ENCODE measurements at regions not wholly inside any gene's neighbourhood (a gene's known extent, or its start where the extent isn't known, plus 50 kb on each side); places are given as distances from the start of the nearest gene placed in this dataset.

GRCh38 chr5:8934455-8934854 lies 611.4 kb downstream of the SEMA5A start:
- H3K4me1 ChIP-seq (ENCODE audit: control insufficient read depth, insufficient read depth, low read length): no peaks in the 10 kb centered on the region
- Mint-ChIP-seq H3K27ac (no peak overlapping the region), H3K4me3 (no peak overlapping the region), H3K27me3 (ENCODE audit: insufficient read depth) (no peaks in the 10 kb centered on the region), H3K36me3 (ENCODE audit: low read depth) (no peaks in the 10 kb centered on the region), H3K4me1 (no peaks in the 10 kb centered on the region), H3K9me3 (peaks cover 4% of the 10 kb centered on the region)
- H3K27me3 ChIP-seq (ENCODE audit: control insufficient read depth, insufficient read depth, low read length, poor library complexity, severe bottlenecking): no peaks in the 10 kb centered on the region
- no peak overlapping the region for H3K9ac ChIP-seq (ENCODE audit: extremely low read depth, low read length, poor library complexity, severe bottlenecking)
- no peak overlapping the region for H3K27ac ChIP-seq (ENCODE audit: low read depth, low read length)
- no peak overlapping the region for H3K4me3 ChIP-seq (ENCODE audit: low read length)
- WGBS, 2 experiments (ENCODE audit: insufficient coverage in 1 of 2, insufficient read length in 1 of 2): 90% methylated on average over 1 of the region's 1 CpG; no CpG with 5 or more reads in 1 of the 2 experiments
- H3K36me3 ChIP-seq (ENCODE audit: control insufficient read depth, insufficient read depth, low read length): no peaks in the 10 kb centered on the region
- DNase-seq: peak; percentile 59
- TF ChIP-seq, protein P1, sequence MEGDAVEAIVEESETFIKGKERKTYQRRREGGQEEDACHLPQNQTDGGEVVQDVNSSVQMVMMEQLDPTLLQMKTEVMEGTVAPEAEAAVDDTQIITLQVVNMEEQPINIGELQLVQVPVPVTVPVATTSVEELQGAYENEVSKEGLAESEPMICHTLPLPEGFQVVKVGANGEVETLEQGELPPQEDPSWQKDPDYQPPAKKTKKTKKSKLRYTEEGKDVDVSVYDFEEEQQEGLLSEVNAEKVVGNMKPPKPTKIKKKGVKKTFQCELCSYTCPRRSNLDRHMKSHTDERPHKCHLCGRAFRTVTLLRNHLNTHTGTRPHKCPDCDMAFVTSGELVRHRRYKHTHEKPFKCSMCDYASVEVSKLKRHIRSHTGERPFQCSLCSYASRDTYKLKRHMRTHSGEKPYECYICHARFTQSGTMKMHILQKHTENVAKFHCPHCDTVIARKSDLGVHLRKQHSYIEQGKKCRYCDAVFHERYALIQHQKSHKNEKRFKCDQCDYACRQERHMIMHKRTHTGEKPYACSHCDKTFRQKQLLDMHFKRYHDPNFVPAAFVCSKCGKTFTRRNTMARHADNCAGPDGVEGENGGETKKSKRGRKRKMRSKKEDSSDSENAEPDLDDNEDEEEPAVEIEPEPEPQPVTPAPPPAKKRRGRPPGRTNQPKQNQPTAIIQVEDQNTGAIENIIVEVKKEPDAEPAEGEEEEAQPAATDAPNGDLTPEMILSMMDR (conservative IDR thresholded peaks at IDR 0.05): no peak
- H3K9me3 ChIP-seq (ENCODE audit: control insufficient read depth, low read length): no peaks in the 10 kb centered on the region

DNA sequence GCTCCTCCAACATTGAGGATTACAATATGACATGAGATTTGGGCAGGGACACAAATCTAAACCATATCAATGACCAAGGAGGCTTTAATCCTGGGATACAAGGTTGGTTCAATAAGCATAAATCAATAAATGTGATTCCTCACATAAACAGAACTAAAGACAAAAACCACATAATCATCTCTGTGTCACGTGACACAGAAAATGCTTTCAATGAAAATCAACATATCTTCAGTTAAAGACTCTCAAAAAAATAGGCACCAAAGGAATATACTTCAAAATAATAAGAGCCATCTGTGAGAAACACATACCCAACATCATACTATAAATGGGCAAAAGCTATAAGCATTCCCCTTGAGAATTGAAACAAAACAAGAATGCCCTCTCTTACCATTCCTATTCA lies 604.9 kb downstream of the SEMA5A start:
- Mint-ChIP-seq H3K4me3 (no peak overlapping the region), H3K27me3 (ENCODE audit: insufficient read depth) (no peaks in the 10 kb centered on the region), H3K9me3 (peaks cover 10% of the 10 kb centered on the region), H3K36me3 (ENCODE audit: low read depth) (no peaks in the 10 kb centered on the region), H3K4me1 (no peaks in the 10 kb centered on the region), H3K27ac (no peak overlapping the region)
- Histone ChIP-seq H3K27ac (ENCODE audit: low read depth, low read length) (no peak overlapping the region), H3K36me3 (ENCODE audit: control insufficient read depth, insufficient read depth, low read length) (no peaks in the 10 kb centered on the region), H3K9me3 (ENCODE audit: control insufficient read depth, low read length) (peaks cover 5% of the 10 kb centered on the region), H3K4me1 (ENCODE audit: control insufficient read depth, insufficient read depth, low read length) (no peaks in the 10 kb centered on the region), H3K9ac (ENCODE audit: extremely low read depth, low read length, poor library complexity, severe bottlenecking) (no peak overlapping the region), H3K4me3 (ENCODE audit: low read length) (no peak overlapping the region), H3K27me3 (ENCODE audit: control insufficient read depth, insufficient read depth, low read length, poor library complexity, severe bottlenecking) (no peaks in the 10 kb centered on the region)
- no peak for DNase-seq
- 97% methylated on average over 1 of the region's 1 CpG; no CpG with 5 or more reads in 1 of the 2 experiments for WGBS, 2 experiments (ENCODE audit: insufficient coverage in 1 of 2, insufficient read length in 1 of 2)
- TF ChIP-seq, protein P1 (conservative IDR thresholded peaks at IDR 0.05): no peak

DNA sequence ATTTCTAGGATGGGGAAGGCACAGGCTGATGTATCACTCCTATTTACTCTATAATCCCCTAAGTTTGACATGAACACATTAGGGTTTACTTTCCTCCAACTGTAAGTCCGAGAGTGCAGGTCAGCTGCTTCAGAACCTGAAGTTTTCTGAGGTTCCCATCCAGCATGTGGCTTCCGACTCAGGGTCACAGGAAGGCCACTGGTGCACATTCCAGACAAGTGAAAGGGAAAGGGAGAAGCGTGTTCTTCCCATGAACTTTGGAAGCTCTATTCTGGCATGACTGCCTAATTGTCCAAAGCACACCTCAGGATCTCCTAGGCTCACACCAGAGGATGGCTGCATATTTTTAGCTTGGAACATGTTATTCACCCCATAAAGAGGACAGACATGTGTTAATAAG lies 602.6 kb downstream of the SEMA5A start:
- Mint-ChIP-seq H3K4me1 (no peaks in the 10 kb centered on the region), H3K27ac (no peak overlapping the region), H3K4me3 (no peak overlapping the region), H3K27me3 (ENCODE audit: insufficient read depth) (no peaks in the 10 kb centered on the region), H3K36me3 (ENCODE audit: low read depth) (no peaks in the 10 kb centered on the region), H3K9me3 (peaks cover 10% of the 10 kb centered on the region)
- Histone ChIP-seq H3K36me3 (ENCODE audit: control insufficient read depth, insufficient read depth, low read length) (no peaks in the 10 kb centered on the region), H3K27ac (ENCODE audit: low read depth, low read length) (no peak overlapping the region), H3K4me3 (ENCODE audit: low read length) (no peak overlapping the region), H3K27me3 (ENCODE audit: control insufficient read depth, insufficient read depth, low read length, poor library complexity, severe bottlenecking) (no peaks in the 10 kb centered on the region), H3K9me3 (ENCODE audit: control insufficient read depth, low read length) (peaks cover 5% of the 10 kb centered on the region), H3K4me1 (ENCODE audit: control insufficient read depth, insufficient read depth, low read length) (no peaks in the 10 kb centered on the region), H3K9ac (ENCODE audit: extremely low read depth, low read length, poor library complexity, severe bottlenecking) (no peak overlapping the region)
- TF ChIP-seq, protein P1 (conservative IDR thresholded peaks at IDR 0.05): no peak
- no peak for DNase-seq
- 88 to 93% methylated on average over 2 to 3 of the region's 3 CpGs for WGBS, 2 experiments (ENCODE audit: insufficient coverage in 1 of 2, insufficient read length in 1 of 2)

Data from endodermal cell (in vitro differentiated cells).